Adrenal gland (tissue), 5 donors: ENCODE measurements at regions not wholly inside any gene's neighbourhood (a gene's known extent, or its start where the extent isn't known, plus 50 kb on each side); places are given as distances from the start of the nearest gene placed in this dataset.

ENCODE experiments used
- CTCF ChIP-seq, 6 experiments: fragments of 450-650 bp in 4 of 6; fragments of 200-600 bp in 2 of 6; sonication (generic) in 1 of 6; IDR thresholded peaks; 1 replicate in 5 of 6; 2 replicates in 1 of 6; pipeline versions ENCODE4 v1.5.1 to v1.8.0; 2016 to 2021; ENCODE audit warnings: antibody characterized with exemption in 6 of 6, mild to moderate bottlenecking in 2 of 6, moderate library complexity in 1 of 6
- POLR2A ChIP-seq, 2 donors: fragments of 450-650 bp; IDR thresholded peaks; one replicate each; pipeline ENCODE4 v1.6.1; 2017; ENCODE audit warnings: antibody characterized with exemption in 2 of 2, mild to moderate bottlenecking in 2 of 2, moderate library complexity in 1 of 2
- donor health status: DM: no; HTN: no; CAD: no.

GRCh38 chr1:221449194-221449593 lies 292.7 kb downstream of the DUSP10 start:
- TF ChIP-seq CTCF (IDR thresholded peaks at IDR 0.05) (no peak), POLR2A (IDR thresholded peaks at IDR 0.05) (no peak)
